GM20000 (cell line): ENCODE measurements at regions not wholly inside any gene's neighbourhood (a gene's known extent, or its start where the extent isn't known, plus 50 kb on each side); places are given as distances from the start of the nearest gene placed in this dataset.

Source experiments
- DNase-seq: peaks from one replicate; pipeline ENCODE4 v3.0.0; 2012; ENCODE audit warnings: low spot score
- CTCF ChIP-seq: IDR thresholded peaks from 2 replicates; pipeline ENCODE4 v1.5.1; 2012; ENCODE audit warnings: mild to moderate bottlenecking, control low read depth; ENCODE audit errors: extremely low read depth, missing control alignments

DNA sequence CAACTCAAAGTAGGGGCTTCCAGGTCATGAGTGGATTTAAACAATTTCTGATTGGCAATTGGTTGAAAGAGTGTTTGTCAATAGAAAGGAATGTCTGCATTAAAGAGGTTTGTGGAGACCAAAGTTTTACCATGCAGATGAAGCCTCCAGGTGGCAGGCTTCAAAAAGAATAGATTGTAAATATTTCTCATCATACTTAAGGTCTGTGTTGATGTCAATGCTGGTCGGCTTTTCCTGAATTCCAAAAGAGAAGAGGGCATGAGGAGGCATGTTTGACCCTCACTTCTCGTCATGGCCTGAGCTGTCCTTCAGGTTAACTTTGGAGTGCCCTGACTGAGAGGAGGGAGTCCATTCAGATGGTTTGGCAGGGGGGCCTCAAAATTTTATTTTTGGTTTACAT, 125.4 kb upstream of the RFC3 start:
- no peak for DNase-seq
- no peak for TF ChIP-seq CTCF

DNA sequence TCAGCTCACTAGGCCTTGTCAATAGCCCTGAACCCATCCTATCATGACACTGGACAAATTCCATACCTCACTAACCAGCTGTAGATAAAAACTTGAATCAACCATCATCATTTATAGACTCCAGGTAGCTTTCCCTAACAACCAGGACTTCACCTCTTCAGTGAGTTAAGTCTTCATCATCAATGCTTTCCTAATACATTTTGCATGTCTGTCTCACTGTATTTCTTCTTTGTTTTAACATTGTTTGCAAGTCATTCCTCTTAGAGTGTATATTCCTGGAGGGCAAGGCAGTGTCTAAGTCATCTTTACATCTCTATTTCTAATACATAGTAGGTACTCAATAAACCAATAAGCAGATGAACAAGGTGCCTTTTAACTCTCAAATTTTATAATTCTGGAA, 123.4 kb upstream of the RFC3 start:
- DNase-seq, result no peak
- no peak for TF ChIP-seq CTCF

DNA sequence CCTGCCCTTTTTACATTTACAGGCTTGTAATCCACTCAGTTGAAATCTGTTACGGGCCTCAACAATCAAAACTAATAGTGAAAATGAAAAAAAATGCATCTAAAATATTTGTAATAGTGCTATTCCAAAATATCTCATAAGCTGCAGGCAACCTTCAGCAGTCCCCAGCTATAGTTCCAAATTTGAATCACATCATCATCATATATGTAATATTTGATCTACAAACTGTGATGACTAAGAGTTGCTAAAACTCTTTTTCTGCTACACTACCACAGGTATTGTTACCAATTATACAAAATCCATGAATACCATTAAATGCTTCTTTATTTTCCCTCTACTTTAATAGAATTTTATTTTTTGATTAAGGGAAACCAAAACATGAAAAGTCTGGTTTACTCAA, 121.4 kb upstream of the RFC3 start:
- TF ChIP-seq CTCF, result no peak
- no peak for DNase-seq

DNA sequence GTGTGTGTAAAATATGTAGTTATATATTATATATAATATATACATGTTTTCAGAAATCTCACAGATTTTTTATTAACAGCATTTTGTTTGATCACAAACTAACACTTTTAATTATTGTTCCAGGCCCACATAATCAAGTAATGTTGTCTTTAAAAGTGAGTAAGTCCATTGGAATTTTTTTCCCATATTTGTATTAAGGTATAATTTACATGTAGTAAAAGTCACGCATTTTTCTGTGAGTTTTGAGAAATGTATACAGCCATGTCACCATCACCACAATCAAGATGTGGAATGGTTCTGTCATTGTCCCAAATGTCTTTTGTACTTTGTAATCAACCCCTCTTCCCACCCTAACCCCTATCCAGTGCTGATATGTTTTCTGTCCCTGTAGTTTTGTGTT, 120.0 kb upstream of the RFC3 start:
- no peak for DNase-seq
- no peak for TF ChIP-seq CTCF

- no peak for DNase-seq
- no peak for TF ChIP-seq CTCF
These were observed 110.5 kb upstream of the RFC3 start for GRCh38 chr13:33707449-33707848.

DNA sequence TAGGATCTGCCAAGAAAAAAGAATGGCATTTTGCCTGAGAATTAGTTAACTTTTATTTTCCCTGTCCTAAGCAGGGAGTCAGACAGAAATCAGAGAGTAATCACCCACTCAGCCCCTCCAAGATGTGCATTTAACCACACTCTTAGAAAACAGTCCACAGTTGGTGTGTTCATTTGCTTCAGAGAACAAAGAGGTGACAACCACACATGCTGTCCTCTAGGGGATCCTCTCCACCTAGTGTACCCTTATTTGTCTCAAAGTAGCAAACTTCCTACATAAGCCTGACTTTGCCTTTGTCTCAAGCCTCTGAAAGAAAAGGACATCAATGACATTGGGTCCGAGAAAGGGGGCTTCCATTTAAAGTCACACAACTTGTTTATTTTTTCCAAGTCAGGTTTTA, 107.0 kb upstream of the RFC3 start:
- no peak for TF ChIP-seq CTCF
- DNase-seq, result no peak

- TF ChIP-seq CTCF, result no peak
These were observed 106.5 kb upstream of the RFC3 start for GRCh38 chr13:33711436-33711835.

More at GRCh38 chr13:33711436-33711835, 106.5 kb upstream of the RFC3 start:
- DNase-seq, result no peak
